ENCODE measurements at regions not wholly inside any gene's neighbourhood (a gene's known extent, or its start where the extent isn't known, plus 50 kb on each side); places are given as distances from the start of the nearest gene placed in this dataset.
"Not testable (repeated sequence)": the region's sequence is repeated elsewhere in the genome, so short reads cannot be mapped to it uniquely, and the experiment has no call there.

DNA sequence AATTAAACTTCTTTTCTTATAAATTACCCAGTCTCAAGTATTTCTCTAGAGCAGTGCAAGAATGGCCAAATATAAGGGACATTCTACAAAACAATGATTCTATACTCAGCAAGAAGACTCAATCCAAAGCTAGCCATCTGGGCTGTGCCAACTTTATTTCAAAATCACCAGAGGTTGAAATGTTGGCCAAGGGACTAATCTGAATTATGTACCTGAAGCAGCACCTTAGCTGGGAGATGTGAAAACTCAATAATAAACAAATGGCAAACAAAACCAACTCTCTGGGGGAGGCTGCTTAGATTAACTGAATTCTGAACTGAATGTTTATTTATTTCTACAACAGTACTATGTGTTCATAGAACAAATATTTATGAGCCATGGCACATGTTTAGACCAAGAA is 251.3 kb downstream of the RDH14 start:
- DNase-seq: no peak

DNA sequence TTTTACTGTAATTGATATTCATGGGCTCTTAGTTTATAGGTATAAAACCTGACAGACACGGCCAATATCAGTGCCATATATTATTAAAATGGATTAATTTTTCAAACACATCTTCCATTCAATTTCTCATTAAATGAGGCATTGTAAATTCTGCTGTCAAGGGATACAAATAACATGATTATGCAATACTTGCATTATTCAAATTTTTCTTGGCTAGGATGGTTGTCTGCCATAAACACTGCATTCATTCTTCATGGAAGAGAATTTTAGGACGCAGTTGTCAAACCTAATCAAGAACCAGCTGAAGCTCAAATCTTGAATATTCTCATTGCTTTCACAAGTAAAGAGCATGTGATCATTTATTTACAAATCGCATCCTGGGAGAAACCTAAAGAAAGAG is 255.6 kb downstream of the RDH14 start:
- no peak for DNase-seq

DNA sequence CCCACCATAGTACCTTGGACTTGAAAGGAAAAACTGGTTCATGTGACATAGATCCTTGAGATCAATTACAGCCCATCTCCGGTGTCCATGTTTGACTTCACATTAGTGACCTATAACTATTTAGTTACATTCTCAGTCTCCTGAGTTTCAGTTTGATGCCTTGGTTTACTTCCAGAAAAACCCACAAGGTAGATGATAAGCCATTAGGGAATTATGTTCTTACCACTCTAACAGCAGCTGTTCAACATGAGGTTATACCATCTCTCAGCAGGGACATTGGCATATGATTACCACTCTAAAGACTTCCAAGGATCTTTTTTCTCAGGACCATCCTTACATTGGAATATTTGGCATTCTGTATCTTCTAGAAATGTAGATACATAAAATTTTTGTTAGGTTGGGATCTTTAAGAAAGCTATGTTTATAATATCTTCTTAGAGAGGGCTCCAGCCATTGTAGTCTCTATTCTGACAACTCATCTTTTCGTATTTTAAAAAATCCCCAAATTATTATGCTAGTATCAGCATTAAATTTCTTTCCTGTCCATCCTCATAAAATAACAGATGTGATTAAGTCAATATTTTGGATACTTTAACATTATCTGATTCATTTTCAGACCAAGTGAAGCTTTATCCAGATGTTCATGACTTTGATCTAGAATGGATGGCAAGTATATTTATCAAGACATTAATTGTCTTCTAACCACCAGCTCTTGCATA is 258.9 kb downstream of the RDH14 start:
- DNase-seq: no peak

DNA sequence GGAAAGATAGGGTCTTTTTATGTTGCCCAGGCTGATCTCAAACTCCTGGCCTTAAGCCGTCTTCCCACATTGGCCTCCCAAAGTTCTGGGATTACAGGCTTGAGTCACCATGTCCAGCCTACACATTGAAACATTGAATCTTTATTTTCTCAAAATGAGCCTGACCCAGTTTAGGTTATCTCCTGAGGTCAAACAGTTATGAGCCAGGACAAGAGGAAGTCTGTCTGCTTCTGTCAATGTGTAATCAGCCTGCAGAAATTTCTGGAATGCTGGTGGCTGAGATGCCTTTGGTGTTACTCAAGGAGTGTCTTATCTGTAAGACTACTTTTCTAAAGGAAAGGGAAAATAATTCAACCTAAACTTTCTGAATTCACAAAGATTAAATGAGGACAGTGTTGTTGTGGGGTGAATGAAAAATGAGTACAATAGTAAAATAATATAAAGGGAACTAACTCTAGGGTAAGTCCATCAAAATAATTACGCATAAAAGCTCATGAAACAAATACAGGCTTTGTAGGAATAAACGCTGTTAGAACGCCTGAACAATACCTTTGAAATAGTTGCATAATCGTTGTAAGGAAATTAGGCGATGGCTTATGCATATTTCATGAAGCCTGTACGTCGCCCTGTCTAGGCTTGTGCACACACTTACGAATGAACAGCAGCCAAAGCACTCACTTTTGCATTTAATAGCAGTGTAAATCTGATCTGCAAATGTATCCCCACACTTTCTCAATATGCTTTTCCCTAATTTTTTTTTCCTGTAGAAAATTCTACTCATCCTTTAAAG is 260.8 kb downstream of the RDH14 start:
- no peak for DNase-seq

DNA sequence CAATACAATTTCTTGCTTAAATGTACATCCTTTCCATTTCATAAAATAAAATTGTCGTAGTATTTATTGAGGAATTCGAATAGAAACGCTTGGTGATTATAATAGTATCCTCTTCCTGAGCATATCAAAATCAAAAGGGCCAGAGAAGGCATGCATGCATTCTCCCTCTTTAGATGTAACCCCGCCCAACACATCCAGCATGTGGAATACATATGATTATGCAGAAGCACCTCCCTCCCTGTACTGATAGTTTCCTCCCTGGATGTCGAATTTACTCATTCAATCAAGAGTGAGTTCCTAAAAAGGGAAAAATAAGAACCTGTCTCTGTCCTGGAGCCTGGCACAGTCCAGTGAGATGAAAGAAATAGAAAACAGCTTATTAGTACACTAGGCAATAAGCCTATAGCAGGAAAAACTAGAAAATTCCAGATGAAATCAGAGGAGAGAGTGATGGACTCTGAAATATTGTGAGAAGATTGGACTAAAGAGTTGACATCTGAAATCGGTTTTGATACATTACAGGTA is 262.9 kb downstream of the RDH14 start:
- no peak for DNase-seq

DNA sequence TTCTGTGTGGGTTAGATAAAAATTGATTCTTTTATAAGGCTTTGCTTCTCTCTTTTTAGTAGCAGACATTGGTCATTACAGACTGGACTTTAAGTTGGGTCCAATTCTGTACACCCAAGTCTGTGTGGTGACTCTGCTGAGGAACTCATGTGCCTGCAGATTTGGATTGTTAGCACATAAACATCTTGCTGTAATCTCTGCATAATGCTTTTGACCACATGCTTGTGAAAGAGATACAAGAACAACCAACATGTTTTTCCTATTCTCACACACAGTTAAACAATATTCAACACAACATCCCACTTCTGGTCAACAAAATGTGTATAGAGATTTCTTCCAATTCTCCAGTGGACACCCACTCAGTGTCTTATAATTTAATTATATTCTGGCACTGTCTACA is 270.1 kb downstream of the RDH14 start:
- no peak for DNase-seq

DNA sequence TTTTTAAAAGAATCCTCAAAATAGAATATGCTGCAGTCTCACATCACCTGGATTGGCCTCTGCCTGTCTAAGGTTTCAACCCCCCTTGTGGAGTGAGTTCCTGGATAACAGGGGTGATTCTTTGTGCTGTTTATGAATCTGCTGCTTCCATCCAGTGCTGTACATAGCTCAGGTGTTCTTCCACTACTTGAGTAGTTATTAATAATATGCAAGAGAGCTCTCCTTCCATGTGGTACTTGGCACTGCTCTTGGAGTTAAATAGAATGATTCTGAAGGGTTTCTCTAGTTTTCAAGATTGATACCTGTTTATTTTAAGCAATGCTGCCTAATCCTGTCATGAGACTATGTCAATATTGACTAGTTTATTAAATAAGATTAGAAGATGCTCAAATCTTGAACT is 273.6 kb downstream of the RDH14 start:
- no peak for DNase-seq

DNA sequence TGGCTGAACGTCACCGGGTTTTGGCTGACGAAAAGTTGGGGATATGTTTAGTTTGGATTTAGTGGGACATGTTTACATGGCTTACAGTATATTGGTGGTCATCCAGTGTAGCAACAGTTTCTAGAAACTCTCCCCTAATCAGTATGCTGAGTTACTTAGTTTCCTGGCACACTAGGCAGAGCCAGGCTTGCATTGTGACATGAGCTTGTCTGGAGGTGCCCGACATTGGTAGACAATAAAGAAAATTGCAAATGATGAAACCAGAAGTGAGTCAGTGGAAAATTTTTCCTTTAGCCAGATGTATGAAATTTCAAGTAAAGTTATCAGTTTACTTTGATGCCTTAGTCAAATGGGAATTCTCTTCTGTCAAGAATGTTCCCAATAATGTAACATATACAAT is 276.1 kb downstream of the RDH14 start:
- DNase-seq: no peak

DNA sequence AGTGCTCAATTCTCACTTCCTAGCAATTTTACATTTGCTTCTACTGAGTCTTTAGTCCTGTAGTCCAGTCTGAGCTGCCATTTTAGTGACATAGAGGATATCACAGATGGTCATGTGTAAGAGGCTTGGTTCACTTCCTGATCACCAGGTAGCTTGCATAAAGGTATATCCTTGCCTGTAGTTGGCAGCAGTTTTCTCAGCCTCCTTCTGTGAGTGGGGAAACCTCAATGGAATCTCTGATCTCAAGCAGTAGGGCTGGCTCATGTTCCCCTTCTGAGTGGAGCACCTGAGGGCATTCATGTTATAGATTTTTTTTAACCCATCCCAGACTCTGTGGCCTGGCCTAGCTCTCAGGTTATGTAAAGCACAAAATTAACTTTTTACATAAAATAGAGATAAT is 278.4 kb downstream of the RDH14 start:
- DNase-seq: no peak

DNA sequence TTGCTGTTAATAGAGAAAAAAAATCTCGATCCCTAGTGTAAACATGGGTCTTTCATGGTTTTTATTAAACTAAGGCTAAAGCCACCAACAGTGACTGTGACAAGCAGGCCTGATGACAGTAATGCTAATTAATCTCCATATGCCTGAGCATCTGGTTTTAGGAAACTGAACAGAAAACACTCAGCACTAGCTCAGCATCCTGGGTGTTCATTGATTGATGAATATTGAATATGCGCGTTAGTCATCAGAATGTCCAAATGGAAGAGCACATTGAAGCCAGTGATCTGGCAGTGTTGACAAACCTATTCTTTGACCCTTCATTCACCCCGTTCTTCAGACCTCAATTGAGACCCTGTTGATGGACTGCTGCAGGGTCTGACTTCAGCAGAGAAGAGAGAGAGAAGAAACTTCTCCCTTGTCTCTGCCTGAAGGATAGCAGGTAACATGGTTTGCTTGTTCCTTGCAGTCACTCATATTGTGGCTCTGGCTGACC is 283.8 kb downstream of the RDH14 start:
- DNase-seq: no peak

DNA sequence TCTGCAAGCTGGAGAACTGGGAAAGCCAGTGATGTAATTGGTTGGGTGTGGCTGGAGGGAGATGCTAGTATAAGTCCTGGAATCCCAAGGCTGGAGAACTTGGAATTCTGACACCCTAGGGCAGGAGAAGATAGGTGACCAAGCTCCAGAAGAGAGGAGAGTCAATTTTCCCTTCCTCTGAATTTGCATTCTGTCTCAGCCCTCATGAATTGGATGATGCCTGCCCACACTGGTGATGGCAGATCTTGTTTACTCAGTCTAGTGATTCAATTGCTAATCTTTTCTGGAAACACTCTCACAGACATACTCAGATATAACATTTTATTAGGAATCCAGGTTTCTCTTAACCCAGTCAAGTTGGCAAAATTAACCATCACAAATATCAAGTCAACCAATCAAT is 287.2 kb downstream of the RDH14 start:
- no peak for DNase-seq

DNA sequence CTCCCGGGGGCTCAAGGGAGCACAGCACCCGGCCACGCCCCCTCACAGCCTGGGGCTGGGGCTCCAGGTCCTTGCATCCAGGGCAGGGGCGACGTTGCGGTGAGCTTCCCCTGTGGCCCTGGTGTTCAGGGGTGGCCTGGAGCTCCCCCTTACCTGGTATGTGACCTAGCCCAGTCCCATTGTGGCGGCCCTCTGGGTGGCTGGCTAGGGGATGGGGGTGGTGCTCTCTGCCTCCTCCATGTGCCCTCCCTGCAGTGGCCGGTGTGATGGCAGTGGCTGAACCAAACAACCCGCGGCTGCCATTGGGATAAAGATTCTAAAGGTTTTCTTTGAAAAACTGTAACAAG is 288.3 kb downstream of the RDH14 start:
- no peak for DNase-seq

DNA sequence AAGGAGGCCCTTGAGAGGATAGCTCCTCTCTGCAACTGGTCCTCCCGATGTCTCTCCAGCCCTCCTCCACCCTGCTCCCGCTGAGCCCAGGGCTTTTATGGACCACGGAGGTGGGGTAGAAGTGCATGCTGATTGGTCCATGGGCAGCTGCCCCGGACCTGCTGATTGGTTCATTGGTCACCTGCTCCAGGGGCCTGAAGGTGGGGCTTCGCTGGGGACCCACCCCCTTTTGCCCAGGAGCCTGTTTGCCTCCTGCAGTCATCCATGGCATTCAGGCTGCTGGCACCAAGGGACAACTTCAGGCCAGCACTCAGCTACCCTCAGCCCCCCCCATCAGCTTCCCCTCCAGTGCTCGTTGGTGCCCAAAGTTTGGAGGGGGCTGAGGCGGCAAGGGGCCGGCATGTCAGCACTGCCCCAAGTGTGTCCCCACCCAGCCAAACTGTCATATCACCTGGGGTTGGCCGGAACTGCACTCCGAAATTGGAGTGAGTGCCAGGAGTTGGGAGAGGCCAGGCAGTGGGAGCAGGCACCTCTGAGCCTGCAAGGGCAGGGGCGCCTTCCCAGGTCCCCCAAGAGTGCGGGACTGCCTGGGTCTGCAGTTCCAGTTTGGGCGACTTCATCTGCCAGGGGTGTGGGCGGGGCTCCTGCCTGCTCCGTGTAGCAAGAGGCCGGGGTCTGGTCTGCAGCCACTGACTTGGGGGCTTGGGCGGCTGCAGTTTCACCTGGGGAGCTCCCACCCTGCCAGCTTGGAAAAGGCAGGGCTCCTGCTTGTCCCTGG is 288.9 kb downstream of the RDH14 start:
- DNase-seq: no peak

DNA sequence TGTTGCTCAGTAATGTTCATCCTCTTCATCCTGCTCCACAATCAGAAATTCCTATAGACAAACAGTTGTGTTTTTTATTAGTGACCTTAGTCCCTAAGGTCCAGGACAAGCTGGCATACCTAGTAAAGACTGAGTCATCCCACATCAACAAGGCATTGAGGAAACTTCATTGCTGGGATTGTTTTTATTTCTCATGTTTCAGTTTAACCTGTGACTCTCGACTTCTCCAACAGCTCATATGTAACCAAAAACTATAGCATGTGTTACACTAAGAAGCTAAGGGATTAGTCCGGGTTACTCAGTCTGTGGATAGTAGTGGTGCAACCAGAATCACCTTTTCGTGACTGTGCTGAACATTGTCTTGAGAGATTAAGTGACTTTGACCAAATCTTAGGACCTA is 292.1 kb downstream of the RDH14 start:
- DNase-seq: no peak

DNA sequence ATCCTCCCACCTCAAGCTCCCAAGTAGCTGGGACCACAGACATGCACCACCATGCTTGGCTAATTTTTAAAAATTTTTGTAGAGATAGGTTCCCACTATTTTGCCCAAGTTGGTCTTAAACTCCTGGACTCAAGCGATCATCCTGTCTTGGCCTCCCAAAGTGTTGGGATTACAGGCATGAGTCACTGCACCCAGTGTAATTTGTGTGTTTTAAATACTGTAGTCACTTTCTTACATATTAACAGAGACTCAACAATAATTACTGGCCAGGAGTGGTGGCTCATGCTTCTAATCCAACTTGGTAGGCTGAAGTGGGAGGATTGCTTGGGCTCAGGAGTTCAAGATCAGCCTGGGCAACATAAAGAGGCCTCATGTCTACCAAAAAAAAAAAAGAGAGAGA is 293.0 kb downstream of the RDH14 start:
- DNase-seq: no peak

DNA sequence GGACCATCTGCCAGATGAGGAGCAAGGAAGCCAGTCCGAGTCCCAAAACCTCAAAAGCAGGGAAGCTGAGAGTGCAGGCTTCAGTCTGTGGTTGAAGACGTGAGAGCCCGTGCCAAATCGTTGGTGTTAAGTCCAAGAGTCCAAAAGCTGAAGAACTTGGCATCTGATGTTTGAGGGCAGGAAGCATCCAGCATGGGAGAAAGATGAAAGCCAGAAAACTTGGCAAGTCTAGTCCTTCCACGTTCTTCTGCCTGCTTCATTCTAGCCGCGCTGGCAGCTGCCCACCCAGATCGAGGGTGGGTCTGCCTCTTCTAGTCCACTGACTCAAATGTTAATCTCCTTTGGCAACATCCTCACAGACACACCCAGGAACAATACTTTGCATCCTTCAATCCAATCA is 293.8 kb downstream of the RDH14 start:
- DNase-seq: not testable (repeated sequence)

DNA sequence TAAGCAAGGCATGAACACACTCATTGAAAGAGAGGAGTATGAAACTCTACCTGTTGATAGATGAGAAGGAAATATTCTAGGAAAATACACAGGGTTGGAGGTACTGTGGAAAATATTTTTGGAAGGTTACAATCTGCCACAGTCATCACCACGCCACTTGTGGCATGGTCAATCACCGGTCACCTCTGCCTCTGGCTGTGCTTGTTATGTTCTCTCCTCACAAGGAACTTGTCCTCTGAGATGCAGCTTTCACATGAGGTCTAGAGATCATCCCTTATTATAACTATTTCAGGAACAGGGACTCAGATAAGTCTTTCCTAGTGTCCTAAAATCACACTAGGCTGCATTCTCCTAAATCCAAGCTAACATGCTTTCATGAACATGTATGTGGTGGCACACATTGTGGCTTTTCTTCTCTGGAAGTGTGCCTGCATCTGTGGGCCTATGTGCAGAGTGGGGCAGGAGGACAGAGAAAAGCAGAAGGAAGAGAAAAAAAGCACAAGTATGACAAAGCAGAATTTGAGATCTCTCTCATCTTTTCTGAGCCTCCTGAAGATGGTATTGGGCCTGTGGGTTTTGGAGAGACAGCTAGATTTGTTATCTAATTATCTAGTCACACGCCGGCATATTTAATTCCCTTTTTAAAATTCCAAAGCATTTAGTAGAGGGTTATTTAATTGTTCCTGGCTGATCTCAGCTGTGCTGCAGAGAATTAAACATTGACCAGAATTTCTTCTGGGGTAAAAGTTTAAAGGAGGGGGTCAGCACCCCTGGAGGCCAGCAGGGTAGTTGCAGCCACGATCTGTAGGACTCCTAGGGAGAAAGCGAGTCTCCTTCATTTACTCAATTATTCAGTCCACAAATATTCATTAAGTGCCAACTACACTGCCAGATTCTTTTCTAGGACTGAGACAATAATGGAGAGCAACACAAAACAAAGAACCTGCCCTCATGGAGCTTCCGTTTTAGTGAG is 294.6 kb downstream of the RDH14 start:
- DNase-seq: no peak

DNA sequence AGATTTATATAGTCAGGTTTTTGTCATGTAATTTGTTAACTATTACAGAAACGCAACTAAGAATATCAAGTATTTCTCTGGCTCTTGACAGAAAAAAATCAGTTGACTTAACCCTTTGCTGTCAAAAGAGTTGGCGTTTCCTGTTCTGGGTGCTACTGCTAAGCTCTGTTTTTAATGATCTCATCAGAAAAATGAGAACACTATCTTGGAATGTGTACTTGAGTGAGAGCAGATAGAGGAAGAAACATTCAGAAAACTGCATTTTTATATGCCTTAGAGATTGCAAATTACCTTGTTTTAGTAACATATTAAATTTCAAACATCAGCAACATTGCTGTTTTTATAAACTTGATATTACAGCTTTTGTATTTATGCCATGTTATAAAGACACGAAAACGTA is 297.9 kb downstream of the RDH14 start:
- DNase-seq: no peak

DNA sequence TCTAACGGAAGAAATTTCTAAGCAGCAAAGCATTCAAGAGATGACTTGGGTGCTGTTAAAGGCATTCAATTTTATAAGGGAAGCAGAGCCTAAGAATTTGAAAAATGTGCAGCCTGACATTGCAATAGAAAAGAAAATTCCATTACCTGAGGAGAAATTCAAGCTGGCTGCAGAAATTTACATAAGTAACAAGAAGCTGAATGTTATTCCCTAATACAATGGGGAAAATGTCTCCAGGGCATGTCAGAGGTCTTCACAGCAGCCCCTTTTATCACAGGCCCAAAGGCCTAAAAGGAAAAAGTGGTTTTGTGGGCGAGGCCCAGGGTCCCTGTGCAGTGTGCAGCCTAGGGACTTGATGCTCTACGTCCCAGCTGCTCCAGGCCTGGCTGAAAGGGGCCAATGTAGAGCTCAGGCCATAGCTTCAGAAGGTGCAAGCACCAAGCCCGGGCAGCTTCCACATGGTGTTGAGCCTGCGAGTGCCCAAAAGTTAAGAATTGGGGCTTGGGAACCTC is 306.7 kb downstream of the RDH14 start:
- no peak for DNase-seq

DNA sequence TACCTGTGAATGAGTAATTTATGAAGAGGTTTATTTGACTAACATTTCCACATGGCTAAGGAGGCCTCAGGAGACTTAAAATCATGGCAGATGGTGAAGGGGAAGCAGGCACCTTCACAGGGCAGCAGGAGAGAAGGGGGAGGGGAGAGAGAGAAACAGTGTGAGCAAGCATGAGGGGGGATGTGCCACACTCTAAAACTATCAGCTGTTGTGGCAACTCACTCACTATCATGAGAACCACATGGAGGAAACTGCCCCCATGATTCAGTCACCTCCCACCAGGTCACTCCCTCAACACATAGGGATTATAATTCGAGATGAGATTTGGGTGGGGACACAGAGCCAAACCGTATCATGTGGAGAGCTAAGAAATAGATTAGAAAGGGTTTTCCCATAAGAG is 309.0 kb downstream of the RDH14 start:
- no peak for DNase-seq

DNA sequence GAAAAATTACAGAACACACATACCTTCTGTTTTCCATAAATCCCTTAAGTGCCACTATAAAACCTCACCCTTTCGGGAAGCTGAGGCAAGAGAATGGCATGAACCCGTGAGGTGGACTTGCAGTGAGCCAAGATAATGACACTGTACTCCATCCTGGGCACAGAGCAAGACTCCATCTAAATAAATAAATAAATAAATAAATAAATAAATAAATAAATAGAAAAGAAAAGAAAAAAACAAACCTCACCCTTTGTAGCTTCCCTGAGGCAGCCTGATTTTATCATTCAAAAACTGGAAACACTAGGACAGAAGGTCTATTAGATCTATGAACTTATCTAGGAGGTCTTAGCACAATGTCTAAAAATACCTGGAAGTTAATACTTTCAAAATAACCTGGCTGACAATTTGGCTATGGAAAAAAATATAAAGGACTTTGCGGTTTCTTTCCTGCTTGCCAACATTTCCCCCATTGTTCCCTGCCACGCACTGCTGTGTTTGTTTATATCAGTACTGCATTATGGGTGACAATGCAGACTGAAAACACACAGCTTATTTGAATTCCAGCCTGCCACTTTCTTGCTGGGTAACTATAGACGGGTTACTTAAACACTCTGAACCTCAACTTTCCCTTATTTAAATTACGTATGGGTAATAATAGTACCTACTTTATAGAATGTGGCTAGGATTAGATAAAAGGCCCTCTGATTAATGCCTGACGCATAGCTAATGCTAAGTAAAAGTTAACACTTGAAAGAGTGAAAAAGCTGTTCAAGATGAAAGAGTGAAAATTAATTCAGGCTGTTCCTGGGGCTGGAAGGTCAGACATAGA is 313.0 kb downstream of the RDH14 start:
- DNase-seq: no peak

Data from stimulated activated CD4-positive, alpha-beta T cell treated with anti-CD3 and anti-CD28 coated beads, Interleukin-1b, Interleukin-23, amount 100 ng/mL, for 48 hours (primary cell).